ENCODE measurements at regions not wholly inside any gene's neighbourhood (a gene's known extent, or its start where the extent isn't known, plus 50 kb on each side); places are given as distances from the start of the nearest gene placed in this dataset.

- peak in 2 of 6 donors; percentile 19 to 31 for DNase-seq
- intact Hi-C loops (cut with DNase I): no loop called here
- H3K27me3 ChIP-seq: no peaks in the 10 kb centered on the region
- 35 to 36% methylated on average over 4 of the region's 4 CpGs for WGBS, 2 donors
- FAIRE-seq: peak; percentile 63
- peak overlapping the region in 2 of 4 donors; percentile 50 to 57 for H3K27ac ChIP-seq
- H3K9me3 ChIP-seq: no peaks in the 10 kb centered on the region
- no peak overlapping the region for H3K4me3 ChIP-seq
- H3K4me1 ChIP-seq: peaks cover 0 to 23% (median 4%) of the 10 kb centered on the region in 3 donors
- ATAC-seq: peak; percentile 68 to 90 (median 84)
- TF ChIP-seq CTCF (IDR thresholded peaks at IDR 0.05): no peak
- H3K36me3 ChIP-seq: no peaks in the 10 kb centered on the region
Measured at GRCh38 chr10:78623578-78624215, 445.1 kb upstream of the ZMIZ1 start.

GRCh38 chr10:78624791-78625190 is 444.0 kb upstream of the ZMIZ1 start:
- WGBS, 2 donors: 71 to 82% methylated on average over 2 of the region's 2 CpGs
- FAIRE-seq (no peak), DNase-seq (no peak)

GRCh38 chr10:78626471-78626870 is 442.3 kb upstream of the ZMIZ1 start:
- no peak for DNase-seq
- TF ChIP-seq CTCF (IDR thresholded peaks at IDR 0.05): no peak
- peak in 1 of 4 donors; percentile 24 for ATAC-seq
- no peaks in the 10 kb centered on the region for H3K27me3 ChIP-seq
- peaks cover 0 to 21% (median 4%) of the 10 kb centered on the region in 3 donors for H3K4me1 ChIP-seq
- H3K36me3 ChIP-seq: no peaks in the 10 kb centered on the region
- H3K4me3 ChIP-seq: no peak overlapping the region
- 71 to 75% methylated on average over 10 of the region's 10 CpGs for WGBS, 2 donors
- intact Hi-C loops (cut with DNase I): no loop called here
- no peak for FAIRE-seq
- H3K27ac ChIP-seq: no peak overlapping the region
- H3K9me3 ChIP-seq: no peaks in the 10 kb centered on the region

More at GRCh38 chr10:78624791-78625190, 444.0 kb upstream of the ZMIZ1 start:
- Histone ChIP-seq H3K27me3 (no peaks in the 10 kb centered on the region), H3K4me3 (no peak overlapping the region), H3K4me1 (peaks cover 0 to 23% (median 4%) of the 10 kb centered on the region in 3 donors), H3K27ac (no peak overlapping the region), H3K9me3 (no peaks in the 10 kb centered on the region), H3K36me3 (no peaks in the 10 kb centered on the region)
- ATAC-seq: no peak
- no peak for TF ChIP-seq CTCF (IDR thresholded peaks at IDR 0.05)
- intact Hi-C loops (cut with DNase I): no loop called here

GRCh38 chr10:78627254-78627795 is 441.4 kb upstream of the ZMIZ1 start:
- Histone ChIP-seq H3K9me3 (no peaks in the 10 kb centered on the region), H3K4me3 (no peak overlapping the region), H3K36me3 (no peaks in the 10 kb centered on the region), H3K27ac (no peak overlapping the region), H3K4me1 (peaks cover 0 to 15% (median 0%) of the 10 kb centered on the region in 3 donors), H3K27me3 (no peaks in the 10 kb centered on the region)
- DNase-seq (no peak), FAIRE-seq (no peak), ATAC-seq (no peak)
- intact Hi-C loops (cut with DNase I): no loop called here
- WGBS, 2 donors: 75 to 90% methylated on average over 3 of the region's 3 CpGs
- no peak for TF ChIP-seq CTCF (IDR thresholded peaks at IDR 0.05)

- peaks cover 0 to 2% (median 0%) of the 10 kb centered on the region in 3 donors for H3K4me1 ChIP-seq
- ATAC-seq: no peak
- WGBS, 2 donors: 85 to 92% methylated on average over 8 of the region's 8 CpGs
- TF ChIP-seq CTCF (IDR thresholded peaks at IDR 0.05): no peak
- H3K9me3 ChIP-seq: no peaks in the 10 kb centered on the region
- no peak overlapping the region for H3K4me3 ChIP-seq
- no peaks in the 10 kb centered on the region for H3K36me3 ChIP-seq
- H3K27ac ChIP-seq: no peak overlapping the region
- FAIRE-seq: no peak
- DNase-seq: no peak
- H3K27me3 ChIP-seq: no peaks in the 10 kb centered on the region
- intact Hi-C loops (cut with DNase I): no loop called here
Measured at GRCh38 chr10:78628976-78629375, 439.8 kb upstream of the ZMIZ1 start.

Data from pancreas (tissue), 10 donors.